ENCODE measurements at regions not wholly inside any gene's neighbourhood (a gene's known extent, or its start where the extent isn't known, plus 50 kb on each side); places are given as distances from the start of the nearest gene placed in this dataset.

GRCh38 chr5:27290172-27290571 is 251.8 kb upstream of the CDH9 start:
- no peak for TF ChIP-seq CTCF (conservative IDR thresholded peaks at IDR 0.05; ENCODE audit: low read depth in 2 of 2)
- no peak for TF ChIP-seq POLR2AphosphoS5 (IDR thresholded peaks at IDR 0.05; ENCODE audit: low read depth)

Measured in GM23338 (cell line).